Activated CD4-positive, CD25-positive, alpha-beta regulatory T cell treated with anti-CD3 and anti-CD28 coated beads, Interleukin-2, amount 50 U/mL, for 24 hours (primary cell): ENCODE measurements at regions not wholly inside any gene's neighbourhood (a gene's known extent, or its start where the extent isn't known, plus 50 kb on each side); places are given as distances from the start of the nearest gene placed in this dataset.

Experiments used
- ATAC-seq, 2 donors: fragments of 150-1000 bp; cut with Tn5 transposase; one replicate each; pipeline ENCODE4 v1.10.0; 2021; ENCODE audit warnings: mild to moderate bottlenecking in 1 of 2, moderate library complexity in 1 of 2

GRCh38 chr7:66864294-66864693 is 56.7 kb upstream of the TMEM248 start:
- no peak for ATAC-seq

- no peak for ATAC-seq
Observed at GRCh38 chr7:66865290-66865864, 55.6 kb upstream of the TMEM248 start.

- no peak for ATAC-seq
Observed at GRCh38 chr7:66867198-66867790, 53.7 kb upstream of the TMEM248 start.

- peak; percentile 25 to 55 for ATAC-seq
Observed at GRCh38 chr7:66869660-66870450, 51.2 kb upstream of the TMEM248 start.

GRCh38 chr7:66871076-66871475 is 49.9 kb upstream of the TMEM248 start:
- no peak for ATAC-seq
